A549 (cell line): ENCODE measurements at regions not wholly inside any gene's neighbourhood (a gene's known extent, or its start where the extent isn't known, plus 50 kb on each side); places are given as distances from the start of the nearest gene placed in this dataset.
"Not testable (repeated sequence)": the region's sequence is repeated elsewhere in the genome, so short reads cannot be mapped to it uniquely, and the experiment has no call there.

Source experiments
- ATAC-seq, 2 experiments: fragments of 200-7000 bp in 1 of 2; fragments of >200 bp in 1 of 2; cut with Nextera tagmentation in 1 of 2; cut with Tn5 transposase in 1 of 2; 3 replicates each; pipeline versions ENCODE4 v1.8.0 to v1.9.1; 2018 to 2020; ENCODE audit warnings: mild to moderate bottlenecking in 1 of 2, moderate library complexity in 1 of 2
- CTCF ChIA-PET: fragments of 300-600 bp; sonication (Branson Sonifier 250); formaldehyde crosslinking; extraction: SDS; loops from one replicate; lab custom pipeline; 2021; ENCODE audit warnings: antibody characterized with exemption, inconsistent platforms; lab: Yijun Ruan, JAX
- POLR2A ChIA-PET: fragments of 350-600 bp; formaldehyde crosslinking; extraction: SDS; loops from one replicate; lab custom pipeline; 2021; ENCODE audit warnings: antibody characterized with exemption, inconsistent platforms; lab: Yijun Ruan, JAX
- DNase-seq, 2 experiments: peaks; one replicate each; pipeline versions ENCODE4 v3.0.0 to v3.0.0-alpha.2; 2011 to 2016; ENCODE audit warnings: low read depth in 1 of 2, low spot score in 1 of 2
- FAIRE-seq: peaks from 2 replicates; lab custom pipeline; 2011; peaks lifted over from hg19 to GRCh38; lab: Jason Lieb, UNC
- H3K27ac ChIP-seq, 2 experiments: fragments of >200 bp; sonication (Bioruptor Twin); formaldehyde crosslinking; 3 replicates each; pipeline ENCODE4 v1.5.1; 2016 to 2017
- H3K4me1 ChIP-seq: fragments of >200 bp; sonication (Bioruptor Twin); formaldehyde crosslinking; 3 replicates; pipeline ENCODE4 v1.6.1; 2016
- H3K4me2 ChIP-seq: fragments of >200 bp; sonication (Bioruptor Twin); formaldehyde crosslinking; 3 replicates; pipeline ENCODE4 v1.6.1; 2016
- H3K4me3 ChIP-seq: fragments of >200 bp; sonication (Bioruptor Twin); formaldehyde crosslinking; 3 replicates; pipeline ENCODE4 v1.5.1; 2016
- H3K9me3 ChIP-seq: fragments of >200 bp; sonication (Bioruptor Twin); formaldehyde crosslinking; 3 replicates; pipeline ENCODE4 v1.6.1; 2016
- CBX8 ChIP-seq: fragments of 200-600 bp; sonication (generic); IDR thresholded peaks from 2 replicates; pipeline ENCODE4 v1.6.1; 2016
- CEBPB ChIP-seq, 2 experiments: fragments of >200 bp in 1 of 2; sonication (Bioruptor Twin) in 1 of 2; formaldehyde crosslinking in 1 of 2; IDR thresholded peaks; 2 replicates each; pipeline ENCODE4 v1.6.1; 2012 to 2016
- CTCF ChIP-seq: fragments of >200 bp; sonication (Bioruptor Twin); formaldehyde crosslinking; IDR thresholded peaks from 3 replicates; pipeline ENCODE4 v1.5.1; 2016
- E2F6 ChIP-seq: IDR thresholded peaks from 2 replicates; pipeline ENCODE4 v1.6.1; 2012; ENCODE audit warnings: low read depth, borderline replicate concordance
- EP300 ChIP-seq, 2 experiments: fragments of >200 bp; sonication (Bioruptor Twin); formaldehyde crosslinking; IDR thresholded peaks; 2 replicates in 1 of 2; 3 replicates in 1 of 2; pipeline ENCODE4 v1.6.1; 2016 to 2017
- FOSB ChIP-seq: fragments of 250-450 bp; sonication (Bioruptor Pico); IDR thresholded peaks from 2 replicates; pipeline ENCODE4 v1.5.0; 2020; ENCODE audit warnings: mild to moderate bottlenecking, moderate library complexity
- FOXS1 ChIP-seq: fragments of 250-450 bp; sonication (Bioruptor Pico); IDR thresholded peaks from 2 replicates; pipeline ENCODE4 v1.5.0; 2020; ENCODE audit warnings: mild to moderate bottlenecking, moderate library complexity
- HEYL ChIP-seq: fragments of 250-450 bp; sonication (Bioruptor Pico); IDR thresholded peaks from 2 replicates; pipeline ENCODE4 v1.8.0; 2021; ENCODE audit warnings: mild to moderate bottlenecking, moderate library complexity
- HMGXB4 ChIP-seq: fragments of 250-450 bp; sonication (Bioruptor Pico); IDR thresholded peaks from 2 replicates; pipeline ENCODE4 v1.5.0; 2021; ENCODE audit warnings: mild to moderate bottlenecking, moderate library complexity, borderline replicate concordance
- HOXB5 ChIP-seq: fragments of 250-450 bp; sonication (Bioruptor Pico); IDR thresholded peaks from 2 replicates; pipeline ENCODE4 v1.5.0; 2020; ENCODE audit warnings: mild to moderate bottlenecking, moderate library complexity
- MAZ ChIP-seq: fragments of 150-350 bp; IDR thresholded peaks from 2 replicates; pipeline ENCODE4 v1.6.1; 2014; ENCODE audit warnings: antibody characterized with exemption, low read depth, low read length, borderline replicate concordance
- MYC ChIP-seq: IDR thresholded peaks from 2 replicates; pipeline ENCODE4 v1.6.1; 2012; ENCODE audit warnings: mild to moderate bottlenecking, inconsistent platforms, low read length, improper control_type of control experiment, borderline replicate concordance
- PBX3 ChIP-seq: IDR thresholded peaks from 2 replicates; pipeline ENCODE4 v1.6.1; 2012
- PHF8 ChIP-seq: fragments of 200-600 bp; sonication (generic); IDR thresholded peaks from 2 replicates; pipeline ENCODE4 v1.6.1; 2016; ENCODE audit warnings: low read depth, mild to moderate bottlenecking, antibody characterized with exemption, moderate library complexity, borderline replicate concordance
- RAD21 ChIP-seq, 2 experiments: fragments of >200 bp in 1 of 2; sonication (Bioruptor Twin) in 1 of 2; formaldehyde crosslinking in 1 of 2; IDR thresholded peaks in 1 of 2; conservative IDR thresholded peaks in 1 of 2; 2 replicates in 1 of 2; 3 replicates in 1 of 2; pipeline ENCODE4 v1.6.1; 2012 to 2018; ENCODE audit warnings: inconsistent platforms in 1 of 2
- REST ChIP-seq: fragments of 200-600 bp; sonication (generic); IDR thresholded peaks from 2 replicates; pipeline ENCODE4 v1.6.1; 2016; ENCODE audit warnings: antibody characterized with exemption, mild to moderate bottlenecking, moderate library complexity
- RFX5 ChIP-seq: fragments of 450-650 bp; IDR thresholded peaks from 2 replicates; pipeline ENCODE4 v1.7.1; 2014; ENCODE audit warnings: antibody characterized with exemption, mild to moderate bottlenecking, moderate library complexity
- SMC3 ChIP-seq: fragments of >200 bp; sonication (Bioruptor Twin); formaldehyde crosslinking; IDR thresholded peaks from 3 replicates; pipeline ENCODE4 v1.6.1; 2018; ENCODE audit warnings: inconsistent platforms
- TFCP2L1 ChIP-seq: fragments of 250-450 bp; sonication (Bioruptor Pico); IDR thresholded peaks from 2 replicates; pipeline ENCODE4 v1.5.0; 2021; ENCODE audit warnings: mild to moderate bottlenecking
- TP53 ChIP-seq: fragments of 250-450 bp; sonication (Bioruptor Pico); IDR thresholded peaks from 2 replicates; pipeline ENCODE4 v1.5.0; 2021; ENCODE audit warnings: mild to moderate bottlenecking, moderate library complexity
- WGBS: methylation state at CpG from one replicate; pipeline ENCODE4 v1.1.6; 2017; ENCODE audit errors: missing lambda C conversion rate; 5-methylcytosine and 5-hydroxymethylcytosine counted together

- DNase-seq, H3K4me2 ChIP-seq, H3K27ac ChIP-seq, H3K4me3 ChIP-seq, POLR2A ChIA-PET, ATAC-seq, H3K9me3 ChIP-seq, H3K4me1 ChIP-seq, FAIRE-seq, CTCF ChIA-PET: not testable (repeated sequence)
- WGBS = 62% methylated on average over 19 of the region's 19 CpGs
These were observed 198.0 kb downstream of the MEIS1 start for GRCh38 chr2:66632882-66633281.

GRCh38 chr2:66633631-66634030 lies 198.7 kb downstream of the MEIS1 start:
- Histone ChIP-seq H3K9me3 (0 out of 3 replicates have a peak, but pooled peaks cover 2% of the 10 kb centered on the region), H3K4me2 (no peak overlapping the region), H3K4me1 (no peaks in the 10 kb centered on the region), H3K27ac (no peak overlapping the region), H3K4me3 (no peak overlapping the region)
- TF ChIP-seq CEBPB (IDR thresholded peaks at IDR 0.05) (no peak), CBX8 (no peak), RFX5 (no peak), PBX3 (no peak)
- ATAC-seq (no peak), FAIRE-seq (no peak), DNase-seq (no peak)
- 8% methylated on average over 3 of the region's 3 CpGs for WGBS
- ChIA-PET POLR2A (no interaction called here), CTCF (no interaction called here)

- no peaks in the 10 kb centered on the region for H3K4me1 ChIP-seq
- TF ChIP-seq HMGXB4 (CRISPR knock-in tag) (no peak), FOXS1 (no peak), MYC (no peak), HEYL (no peak), CTCF (no peak), CBX8 (no peak), MAZ (no peak), FOSB (CRISPR knock-in tag) (no peak), PBX3 (no peak), PHF8 (no peak), RAD21 (conservative IDR thresholded peaks at IDR 0.05 in 1 of 2, IDR thresholded peaks at IDR 0.05 in 1 of 2) (no peak), TP53 (CRISPR knock-in tag) (no peak), REST (no peak), TFCP2L1 (no peak), EP300 (IDR thresholded peaks at IDR 0.05) (no peak), E2F6 (no peak), HOXB5 (CRISPR knock-in tag) (no peak), SMC3 (no peak)
- TF ChIP-seq, all 56 proteins: peak for 0
- CTCF ChIA-PET = no interaction called here
- DNase-seq (no peak), FAIRE-seq (no peak), ATAC-seq (no peak)
- Histone ChIP-seq H3K9me3 (0 out of 3 replicates have a peak, but pooled peaks cover 2% of the 10 kb centered on the region), H3K4me2 (no peak overlapping the region), H3K27ac (no peak overlapping the region), H3K4me3 (no peak overlapping the region)
- POLR2A ChIA-PET = no interaction called here
These were observed 199.9 kb downstream of the MEIS1 start for GRCh38 chr2:66634784-66635183.
